GM19023 (cell line): ENCODE measurements at regions not wholly inside any gene's neighbourhood (a gene's known extent, or its start where the extent isn't known, plus 50 kb on each side); places are given as distances from the start of the nearest gene placed in this dataset.
"Not testable (repeated sequence)": the region's sequence is repeated elsewhere in the genome, so short reads cannot be mapped to it uniquely, and the experiment has no call there.

Experiments
- ATAC-seq: cut with Tn5 transposase; IDR thresholded peaks from one replicate; pipeline ENCODE4 v1.9.1; 2021; ENCODE audit warnings: mild to moderate bottlenecking, moderate library complexity; ENCODE audit not compliant: unreplicated experiment

GRCh38 chr6:112504621-112505020, 157.5 kb downstream of the RFPL4B start:
- no peak for ATAC-seq

GRCh38 chr6:112511441-112511840, 164.3 kb downstream of the RFPL4B start:
- no peak for ATAC-seq

- no peak for ATAC-seq
Measured at GRCh38 chr6:112513175-112513574, 166.0 kb downstream of the RFPL4B start.

- ATAC-seq: peak; percentile 58
Measured at GRCh38 chr6:112522587-112522986, 175.5 kb downstream of the RFPL4B start.

GRCh38 chr6:112524071-112524470, 176.9 kb downstream of the RFPL4B start:
- ATAC-seq: no peak

GRCh38 chr6:112525749-112526148, 178.6 kb downstream of the RFPL4B start:
- no peak for ATAC-seq

GRCh38 chr6:112526594-112526993, 179.5 kb downstream of the RFPL4B start:
- ATAC-seq: no peak

- not testable (repeated sequence) for ATAC-seq
Measured at GRCh38 chr6:112528306-112528705, 181.2 kb downstream of the RFPL4B start.

- ATAC-seq: no peak
Measured at GRCh38 chr6:112535816-112536215, 188.7 kb downstream of the RFPL4B start.

- no peak for ATAC-seq
Measured at GRCh38 chr6:112539355-112539754, 192.2 kb downstream of the RFPL4B start.

GRCh38 chr6:112541847-112542246, 194.7 kb downstream of the RFPL4B start:
- not testable (repeated sequence) for ATAC-seq

GRCh38 chr6:112547321-112548085, 200.4 kb downstream of the RFPL4B start:
- ATAC-seq: not testable (repeated sequence)

GRCh38 chr6:112549749-112550148, 202.6 kb downstream of the RFPL4B start:
- ATAC-seq: no peak

- ATAC-seq: no peak
Measured at GRCh38 chr6:112557435-112557834, 210.3 kb downstream of the RFPL4B start.

- no peak for ATAC-seq
Measured at GRCh38 chr6:112557961-112558360, 210.8 kb downstream of the RFPL4B start.

- ATAC-seq: no peak
Measured at GRCh38 chr6:112560651-112561050, 213.5 kb downstream of the RFPL4B start.

- ATAC-seq: no peak
Measured at GRCh38 chr6:112562301-112563231, 215.4 kb downstream of the RFPL4B start.

GRCh38 chr6:112563368-112563767, 216.2 kb downstream of the RFPL4B start:
- no peak for ATAC-seq

GRCh38 chr6:112568066-112568465, 220.9 kb downstream of the RFPL4B start:
- no peak for ATAC-seq

GRCh38 chr6:112571488-112572270, 224.5 kb downstream of the RFPL4B start:
- ATAC-seq: no peak

- no peak for ATAC-seq
Measured at GRCh38 chr6:112574190-112574589, 227.1 kb downstream of the RFPL4B start.
